SK-N-SH (cell line): ENCODE measurements at regions not wholly inside any gene's neighbourhood (a gene's known extent, or its start where the extent isn't known, plus 50 kb on each side); places are given as distances from the start of the nearest gene placed in this dataset.

Source experiments
- EP300 ChIP-seq, 2 experiments: IDR thresholded peaks; 2 replicates each; pipeline versions ENCODE4 v1.4.0 to v1.6.1; 2012; ENCODE audit warnings: borderline replicate concordance in 1 of 2, low read depth in 1 of 2, low read length in 1 of 2
- JUND ChIP-seq: IDR thresholded peaks from 2 replicates; pipeline ENCODE4 v1.4.0; 2012
- POLR2AphosphoS5 ChIP-seq: IDR thresholded peaks from 2 replicates; pipeline ENCODE4 v1.6.1; 2012; ENCODE audit warnings: low read depth, low read length
- RCOR1 ChIP-seq: fragments of 150-350 bp; IDR thresholded peaks from 2 replicates; pipeline ENCODE4 v1.6.1; 2017; ENCODE audit warnings: antibody characterized with exemption, low read length
- TF ChIP-seq, protein P1 (sequence below): fragments of 200-600 bp; sonication (generic); IDR thresholded peaks from 2 replicates; pipeline ENCODE4 v1.6.1; 2017; ENCODE audit warnings: antibody characterized with exemption, mild to moderate bottlenecking, moderate library complexity
- TF ChIP-seq, protein P2 (sequence below): fragments of 150-350 bp; IDR thresholded peaks from 2 replicates; pipeline ENCODE4 v1.6.1; 2017; ENCODE audit warnings: antibody characterized with exemption, low read length, low read depth, borderline replicate concordance
- TF ChIP-seq, protein P3 (sequence below): IDR thresholded peaks from 2 replicates; pipeline ENCODE4 v1.6.1; 2012; ENCODE audit warnings: mild to moderate bottlenecking, low read depth, low read length, moderate library complexity

DNA sequence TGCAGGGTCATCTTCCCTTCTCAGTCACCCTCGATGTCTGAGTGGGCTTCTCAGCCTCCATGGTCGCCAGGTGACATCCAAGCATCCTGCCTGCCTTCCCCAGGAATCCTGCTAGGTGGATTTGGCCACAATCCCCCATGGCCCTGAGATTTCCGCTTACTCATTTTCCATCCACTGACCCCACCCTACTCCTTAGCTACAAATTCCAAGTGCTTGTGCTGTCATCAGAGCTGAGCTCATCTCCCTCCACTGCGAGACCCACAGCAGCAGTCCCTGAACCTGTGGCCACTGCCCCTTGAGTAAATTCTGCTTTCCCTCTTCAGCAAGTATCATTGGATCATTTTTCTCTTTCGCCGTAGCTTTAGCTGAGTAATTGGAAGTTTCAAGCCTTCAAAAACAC lies 90.5 kb upstream of the ANKRD10 start:
- TF ChIP-seq, protein P1, sequence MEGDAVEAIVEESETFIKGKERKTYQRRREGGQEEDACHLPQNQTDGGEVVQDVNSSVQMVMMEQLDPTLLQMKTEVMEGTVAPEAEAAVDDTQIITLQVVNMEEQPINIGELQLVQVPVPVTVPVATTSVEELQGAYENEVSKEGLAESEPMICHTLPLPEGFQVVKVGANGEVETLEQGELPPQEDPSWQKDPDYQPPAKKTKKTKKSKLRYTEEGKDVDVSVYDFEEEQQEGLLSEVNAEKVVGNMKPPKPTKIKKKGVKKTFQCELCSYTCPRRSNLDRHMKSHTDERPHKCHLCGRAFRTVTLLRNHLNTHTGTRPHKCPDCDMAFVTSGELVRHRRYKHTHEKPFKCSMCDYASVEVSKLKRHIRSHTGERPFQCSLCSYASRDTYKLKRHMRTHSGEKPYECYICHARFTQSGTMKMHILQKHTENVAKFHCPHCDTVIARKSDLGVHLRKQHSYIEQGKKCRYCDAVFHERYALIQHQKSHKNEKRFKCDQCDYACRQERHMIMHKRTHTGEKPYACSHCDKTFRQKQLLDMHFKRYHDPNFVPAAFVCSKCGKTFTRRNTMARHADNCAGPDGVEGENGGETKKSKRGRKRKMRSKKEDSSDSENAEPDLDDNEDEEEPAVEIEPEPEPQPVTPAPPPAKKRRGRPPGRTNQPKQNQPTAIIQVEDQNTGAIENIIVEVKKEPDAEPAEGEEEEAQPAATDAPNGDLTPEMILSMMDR: no peak
- TF ChIP-seq EP300 (IDR thresholded peaks at IDR 0.05; ENCODE audit: borderline replicate concordance in 1 of 2, low read depth in 1 of 2, low read length in 1 of 2) (no peak), RCOR1 (no peak), POLR2AphosphoS5 (no peak), JUND (no peak)
- TF ChIP-seq, protein P2, sequence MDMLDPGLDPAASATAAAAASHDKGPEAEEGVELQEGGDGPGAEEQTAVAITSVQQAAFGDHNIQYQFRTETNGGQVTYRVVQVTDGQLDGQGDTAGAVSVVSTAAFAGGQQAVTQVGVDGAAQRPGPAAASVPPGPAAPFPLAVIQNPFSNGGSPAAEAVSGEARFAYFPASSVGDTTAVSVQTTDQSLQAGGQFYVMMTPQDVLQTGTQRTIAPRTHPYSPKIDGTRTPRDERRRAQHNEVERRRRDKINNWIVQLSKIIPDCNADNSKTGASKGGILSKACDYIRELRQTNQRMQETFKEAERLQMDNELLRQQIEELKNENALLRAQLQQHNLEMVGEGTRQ: no peak
- TF ChIP-seq, protein P3, sequence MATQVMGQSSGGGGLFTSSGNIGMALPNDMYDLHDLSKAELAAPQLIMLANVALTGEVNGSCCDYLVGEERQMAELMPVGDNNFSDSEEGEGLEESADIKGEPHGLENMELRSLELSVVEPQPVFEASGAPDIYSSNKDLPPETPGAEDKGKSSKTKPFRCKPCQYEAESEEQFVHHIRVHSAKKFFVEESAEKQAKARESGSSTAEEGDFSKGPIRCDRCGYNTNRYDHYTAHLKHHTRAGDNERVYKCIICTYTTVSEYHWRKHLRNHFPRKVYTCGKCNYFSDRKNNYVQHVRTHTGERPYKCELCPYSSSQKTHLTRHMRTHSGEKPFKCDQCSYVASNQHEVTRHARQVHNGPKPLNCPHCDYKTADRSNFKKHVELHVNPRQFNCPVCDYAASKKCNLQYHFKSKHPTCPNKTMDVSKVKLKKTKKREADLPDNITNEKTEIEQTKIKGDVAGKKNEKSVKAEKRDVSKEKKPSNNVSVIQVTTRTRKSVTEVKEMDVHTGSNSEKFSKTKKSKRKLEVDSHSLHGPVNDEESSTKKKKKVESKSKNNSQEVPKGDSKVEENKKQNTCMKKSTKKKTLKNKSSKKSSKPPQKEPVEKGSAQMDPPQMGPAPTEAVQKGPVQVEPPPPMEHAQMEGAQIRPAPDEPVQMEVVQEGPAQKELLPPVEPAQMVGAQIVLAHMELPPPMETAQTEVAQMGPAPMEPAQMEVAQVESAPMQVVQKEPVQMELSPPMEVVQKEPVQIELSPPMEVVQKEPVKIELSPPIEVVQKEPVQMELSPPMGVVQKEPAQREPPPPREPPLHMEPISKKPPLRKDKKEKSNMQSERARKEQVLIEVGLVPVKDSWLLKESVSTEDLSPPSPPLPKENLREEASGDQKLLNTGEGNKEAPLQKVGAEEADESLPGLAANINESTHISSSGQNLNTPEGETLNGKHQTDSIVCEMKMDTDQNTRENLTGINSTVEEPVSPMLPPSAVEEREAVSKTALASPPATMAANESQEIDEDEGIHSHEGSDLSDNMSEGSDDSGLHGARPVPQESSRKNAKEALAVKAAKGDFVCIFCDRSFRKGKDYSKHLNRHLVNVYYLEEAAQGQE: no peak
